ENCODE measurements at regions not wholly inside any gene's neighbourhood (a gene's known extent, or its start where the extent isn't known, plus 50 kb on each side); places are given as distances from the start of the nearest gene placed in this dataset.
"Not testable (repeated sequence)": the region's sequence is repeated elsewhere in the genome, so short reads cannot be mapped to it uniquely, and the experiment has no call there.

DNA sequence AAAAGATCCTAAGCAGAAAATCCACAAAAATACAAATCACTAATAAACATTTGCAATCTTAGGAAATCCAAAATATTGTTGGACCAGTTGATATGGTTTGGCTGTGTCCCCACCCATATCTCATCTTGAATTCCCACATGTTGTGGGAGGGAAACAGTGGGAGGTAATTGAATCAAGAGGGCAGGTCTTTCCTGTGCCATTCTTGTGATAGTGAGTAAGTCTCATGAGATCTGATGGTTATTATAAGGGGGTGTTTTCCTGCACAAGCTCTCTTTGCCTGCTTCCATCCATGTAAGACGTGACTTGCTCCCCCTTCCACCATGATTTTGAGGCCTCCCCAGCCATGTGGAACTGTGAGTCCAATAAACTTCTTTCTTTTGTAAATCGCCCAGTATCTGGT, 79.2 kb upstream of the CHD1 start:
- ATAC-seq (ENCODE audit: low FRiP score); intact Hi-C loops (cut with DNase I): not testable (repeated sequence)

DNA sequence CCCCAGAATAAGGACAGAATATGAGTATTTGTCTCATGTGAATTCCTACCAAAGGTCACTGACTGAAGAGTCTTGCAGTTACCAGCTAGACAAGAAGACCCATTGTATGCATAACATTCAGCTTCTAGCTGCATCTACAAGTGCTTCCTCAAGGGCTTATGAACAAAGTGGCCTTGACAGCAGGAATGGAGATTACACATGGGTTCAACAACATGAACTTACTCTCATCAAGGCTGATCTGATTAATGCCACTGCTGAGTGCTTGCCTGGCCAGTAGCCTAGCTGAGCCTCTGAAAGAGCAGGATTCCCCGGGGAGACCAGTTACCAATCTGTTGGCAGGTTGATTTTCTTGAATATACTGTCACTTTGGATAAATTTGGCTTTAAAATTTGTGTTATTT, 76.7 kb upstream of the CHD1 start:
- no peaks in the 10 kb centered on the region for H3K36me3 ChIP-seq (ENCODE audit: control insufficient read depth in 1 of 2, insufficient read depth in 2 of 2, low read length in 1 of 2)
- no peak overlapping the region for H3K27ac ChIP-seq (ENCODE audit: low read depth in 1 of 2, low read length in 2 of 2)
- H3K9me3 ChIP-seq (ENCODE audit: control insufficient read depth, low read length) = peaks cover 2% of the 10 kb centered on the region
- no peaks in the 10 kb centered on the region for H3K27me3 ChIP-seq (ENCODE audit: control insufficient read depth in 1 of 2, insufficient read depth in 2 of 2, low read length in 1 of 2)
- H3K4me3 ChIP-seq (ENCODE audit: low read length in 2 of 2) = no peak overlapping the region
- no peaks in the 10 kb centered on the region for H3K4me1 ChIP-seq (ENCODE audit: control insufficient read depth in 1 of 2, insufficient read depth in 2 of 2, low read length in 2 of 2)
- ATAC-seq (ENCODE audit: low FRiP score) (no peak), DNase-seq (no peak)
- 53 to 65% methylated on average over 1 of the region's 1 CpG for WGBS, 2 donors
- intact Hi-C loops (cut with DNase I) = no loop called here

More for the DNA sequence above, 79.2 kb upstream of the CHD1 start:
- WGBS, 2 donors = 73 to 82% methylated on average over 2 of the region's 2 CpGs
- not testable (repeated sequence) for H3K27me3 ChIP-seq (ENCODE audit: control insufficient read depth in 1 of 2, insufficient read depth in 2 of 2, low read length in 1 of 2); H3K4me3 ChIP-seq (ENCODE audit: low read length in 2 of 2); H3K4me1 ChIP-seq (ENCODE audit: control insufficient read depth in 1 of 2, insufficient read depth in 2 of 2, low read length in 2 of 2); H3K27ac ChIP-seq (ENCODE audit: low read depth in 1 of 2, low read length in 2 of 2); DNase-seq; H3K9me3 ChIP-seq (ENCODE audit: control insufficient read depth, low read length); H3K36me3 ChIP-seq (ENCODE audit: control insufficient read depth in 1 of 2, insufficient read depth in 2 of 2, low read length in 1 of 2)

DNA sequence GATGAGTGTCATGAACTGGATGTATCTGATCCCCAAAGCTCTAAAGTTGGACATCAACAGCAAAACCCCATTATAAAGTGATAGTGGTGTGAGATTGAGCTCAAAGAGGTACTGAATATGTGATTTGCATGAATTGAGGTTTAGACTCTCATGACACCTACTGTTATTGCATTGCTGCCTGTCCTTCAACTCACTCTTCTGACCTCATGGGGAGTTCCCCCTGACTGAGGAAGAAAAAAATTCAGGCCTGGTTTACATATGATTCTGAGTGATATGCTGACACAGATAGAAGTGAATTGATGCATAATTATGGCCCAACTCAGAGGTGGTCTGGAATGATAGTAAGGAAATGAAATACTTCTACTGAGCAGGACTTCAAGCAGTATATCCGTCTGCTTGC, 76.2 kb upstream of the CHD1 start:
- ATAC-seq (ENCODE audit: low FRiP score) = peak; percentile 29
- Histone ChIP-seq H3K9me3 (ENCODE audit: control insufficient read depth, low read length) (no peaks in the 10 kb centered on the region), H3K4me1 (ENCODE audit: control insufficient read depth in 1 of 2, insufficient read depth in 2 of 2, low read length in 2 of 2) (no peaks in the 10 kb centered on the region), H3K27ac (ENCODE audit: low read depth in 1 of 2, low read length in 2 of 2) (no peak overlapping the region), H3K36me3 (ENCODE audit: control insufficient read depth in 1 of 2, insufficient read depth in 2 of 2, low read length in 1 of 2) (no peaks in the 10 kb centered on the region), H3K27me3 (ENCODE audit: control insufficient read depth in 1 of 2, insufficient read depth in 2 of 2, low read length in 1 of 2) (no peaks in the 10 kb centered on the region), H3K4me3 (ENCODE audit: low read length in 2 of 2) (no peak overlapping the region)
- intact Hi-C loops (cut with DNase I) = no loop called here
- WGBS, 2 donors = 33 to 49% methylated on average over 1 of the region's 1 CpG
- no peak for DNase-seq

DNA sequence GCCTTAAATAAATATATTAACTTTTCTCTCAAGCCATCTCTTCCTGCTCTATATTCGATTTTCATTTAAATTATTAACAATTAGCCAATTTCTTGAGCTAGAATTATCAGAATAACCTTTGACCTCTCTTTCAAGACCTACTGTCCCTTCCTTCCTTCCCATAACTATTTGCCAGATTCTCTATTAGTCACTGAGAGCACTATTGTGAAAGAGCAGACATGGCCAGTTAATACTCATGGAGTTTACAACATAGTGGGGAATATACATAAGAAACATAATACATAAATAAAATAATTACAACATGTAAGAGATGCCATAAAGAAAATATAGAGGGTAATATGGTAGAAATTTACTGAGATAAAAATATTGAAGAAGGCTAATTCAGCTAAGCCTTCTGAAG, 72.1 kb upstream of the CHD1 start:
- WGBS, 2 donors = 55 to 63% methylated on average over 1 of the region's 1 CpG
- intact Hi-C loops (cut with DNase I) = no loop called here
- Histone ChIP-seq H3K4me3 (ENCODE audit: low read length in 2 of 2) (no peak overlapping the region), H3K27me3 (ENCODE audit: control insufficient read depth in 1 of 2, insufficient read depth in 2 of 2, low read length in 1 of 2) (no peaks in the 10 kb centered on the region), H3K9me3 (ENCODE audit: control insufficient read depth, low read length) (no peaks in the 10 kb centered on the region), H3K36me3 (ENCODE audit: control insufficient read depth in 1 of 2, insufficient read depth in 2 of 2, low read length in 1 of 2) (no peaks in the 10 kb centered on the region), H3K4me1 (ENCODE audit: control insufficient read depth in 1 of 2, insufficient read depth in 2 of 2, low read length in 2 of 2) (no peaks in the 10 kb centered on the region), H3K27ac (ENCODE audit: low read depth in 1 of 2, low read length in 2 of 2) (no peak overlapping the region)
- ATAC-seq (ENCODE audit: low FRiP score) (no peak), DNase-seq (no peak)

DNA sequence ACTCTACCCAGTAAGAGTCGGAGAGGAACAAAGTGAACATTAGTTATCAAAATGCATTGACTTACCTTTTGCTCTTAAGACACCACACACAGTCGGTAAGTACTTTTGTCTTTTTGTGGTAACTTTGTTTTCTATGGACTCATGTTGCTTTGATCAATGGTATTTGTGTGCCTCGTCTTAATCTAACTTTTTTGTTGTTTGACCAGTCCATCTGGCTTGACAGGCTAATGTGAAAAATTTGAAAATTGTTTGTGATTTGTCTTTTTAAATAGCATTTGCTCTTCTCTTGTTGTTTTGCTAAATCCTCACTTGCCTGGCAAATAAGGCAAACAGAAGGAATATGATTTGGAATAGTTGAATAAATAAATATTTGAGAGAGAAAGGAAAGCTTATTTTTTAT, 71.4 kb upstream of the CHD1 start:
- no peaks in the 10 kb centered on the region for H3K36me3 ChIP-seq (ENCODE audit: control insufficient read depth in 1 of 2, insufficient read depth in 2 of 2, low read length in 1 of 2)
- no peak overlapping the region for H3K27ac ChIP-seq (ENCODE audit: low read depth in 1 of 2, low read length in 2 of 2)
- DNase-seq (no peak), ATAC-seq (ENCODE audit: low FRiP score) (no peak)
- intact Hi-C loops (cut with DNase I) = no loop called here
- H3K4me1 ChIP-seq (ENCODE audit: control insufficient read depth in 1 of 2, insufficient read depth in 2 of 2, low read length in 2 of 2) = no peaks in the 10 kb centered on the region
- H3K27me3 ChIP-seq (ENCODE audit: control insufficient read depth in 1 of 2, insufficient read depth in 2 of 2, low read length in 1 of 2) = no peaks in the 10 kb centered on the region
- no peak overlapping the region for H3K4me3 ChIP-seq (ENCODE audit: low read length in 2 of 2)
- H3K9me3 ChIP-seq (ENCODE audit: control insufficient read depth, low read length) = no peaks in the 10 kb centered on the region
- 77 to 78% methylated on average over 3 of the region's 3 CpGs for WGBS, 2 donors

DNA sequence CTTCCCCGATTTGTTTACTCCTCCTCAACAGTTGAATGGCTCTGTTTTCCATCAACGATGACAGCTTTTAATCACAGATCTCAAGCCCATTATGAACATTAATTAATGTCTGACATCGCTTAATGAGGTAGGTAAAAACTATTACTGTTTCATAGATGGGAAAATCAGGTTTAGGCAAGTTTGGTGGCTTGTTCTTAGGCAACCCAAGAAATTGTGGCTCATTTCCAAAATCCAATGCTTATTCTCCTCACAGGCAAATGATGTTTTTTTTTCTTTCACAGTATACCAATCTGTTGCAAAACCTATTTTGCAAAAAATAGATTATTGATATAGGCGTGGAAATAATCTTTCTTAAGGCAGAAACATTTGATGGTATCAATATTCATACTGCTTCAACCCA, 70.8 kb upstream of the CHD1 start:
- H3K27me3 ChIP-seq (ENCODE audit: control insufficient read depth in 1 of 2, insufficient read depth in 2 of 2, low read length in 1 of 2) = no peaks in the 10 kb centered on the region
- ATAC-seq (ENCODE audit: low FRiP score) (no peak), DNase-seq (no peak)
- intact Hi-C loops (cut with DNase I) = no loop called here
- H3K27ac ChIP-seq (ENCODE audit: low read depth in 1 of 2, low read length in 2 of 2) = no peak overlapping the region
- H3K4me3 ChIP-seq (ENCODE audit: low read length in 2 of 2) = no peak overlapping the region
- no peaks in the 10 kb centered on the region for H3K9me3 ChIP-seq (ENCODE audit: control insufficient read depth, low read length)
- 78 to 83% methylated on average over 4 of the region's 4 CpGs for WGBS, 2 donors
- H3K4me1 ChIP-seq (ENCODE audit: control insufficient read depth in 1 of 2, insufficient read depth in 2 of 2, low read length in 2 of 2) = no peaks in the 10 kb centered on the region
- H3K36me3 ChIP-seq (ENCODE audit: control insufficient read depth in 1 of 2, insufficient read depth in 2 of 2, low read length in 1 of 2) = no peaks in the 10 kb centered on the region

DNA sequence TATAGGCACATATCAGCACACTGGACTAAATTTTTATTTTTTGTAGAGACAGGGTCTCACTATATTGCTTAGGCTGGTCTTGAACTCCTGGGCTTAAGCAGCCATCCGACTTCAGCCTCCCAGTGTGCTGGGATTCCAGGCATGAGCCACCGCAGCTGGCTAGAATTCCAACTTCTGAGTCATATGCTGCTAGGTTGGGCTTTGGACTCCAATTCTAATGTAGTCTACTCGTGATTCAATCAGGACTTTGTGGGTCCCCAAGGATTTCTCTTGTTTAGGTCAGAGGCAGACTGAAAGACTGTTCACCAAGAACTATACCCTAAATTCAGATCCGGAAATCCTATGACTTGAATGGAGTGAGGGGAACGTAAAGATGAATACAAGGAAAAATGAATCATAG, 68.2 kb upstream of the CHD1 start:
- 55 to 62% methylated on average over 5 of the region's 5 CpGs for WGBS, 2 donors
- intact Hi-C loops (cut with DNase I) = no loop called here
- no peaks in the 10 kb centered on the region for H3K36me3 ChIP-seq (ENCODE audit: control insufficient read depth in 1 of 2, insufficient read depth in 2 of 2, low read length in 1 of 2)
- no peak overlapping the region for H3K27ac ChIP-seq (ENCODE audit: low read depth in 1 of 2, low read length in 2 of 2)
- no peak for ATAC-seq (ENCODE audit: low FRiP score)
- H3K4me3 ChIP-seq (ENCODE audit: low read length in 2 of 2) = no peak overlapping the region
- H3K27me3 ChIP-seq (ENCODE audit: control insufficient read depth in 1 of 2, insufficient read depth in 2 of 2, low read length in 1 of 2) = no peaks in the 10 kb centered on the region
- no peaks in the 10 kb centered on the region for H3K4me1 ChIP-seq (ENCODE audit: control insufficient read depth in 1 of 2, insufficient read depth in 2 of 2, low read length in 2 of 2)
- DNase-seq = no peak
- no peaks in the 10 kb centered on the region for H3K9me3 ChIP-seq (ENCODE audit: control insufficient read depth, low read length)

DNA sequence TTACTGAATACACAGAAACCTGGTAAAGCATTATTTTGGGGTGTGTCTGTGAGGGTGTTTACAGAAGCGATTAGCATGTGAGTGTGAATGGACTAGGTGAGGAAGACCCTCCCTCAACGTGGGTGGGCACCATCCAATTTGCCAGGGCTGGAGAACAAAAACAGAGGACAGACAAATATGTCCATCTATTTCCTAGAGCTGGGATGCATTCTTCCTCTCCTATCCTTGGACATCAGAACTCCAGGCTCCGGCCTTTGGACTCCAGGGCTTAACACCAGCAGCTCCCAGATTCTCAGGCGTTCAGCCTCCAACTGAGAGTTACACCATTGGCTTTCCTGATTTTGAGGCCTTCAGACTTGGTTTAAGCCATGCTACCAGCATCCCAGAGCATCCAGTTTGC, 65.8 kb upstream of the CHD1 start:
- no peaks in the 10 kb centered on the region for H3K27me3 ChIP-seq (ENCODE audit: control insufficient read depth in 1 of 2, insufficient read depth in 2 of 2, low read length in 1 of 2)
- no peaks in the 10 kb centered on the region for H3K4me1 ChIP-seq (ENCODE audit: control insufficient read depth in 1 of 2, insufficient read depth in 2 of 2, low read length in 2 of 2)
- H3K9me3 ChIP-seq (ENCODE audit: control insufficient read depth, low read length) = no peaks in the 10 kb centered on the region
- no peak overlapping the region for H3K4me3 ChIP-seq (ENCODE audit: low read length in 2 of 2)
- H3K27ac ChIP-seq (ENCODE audit: low read depth in 1 of 2, low read length in 2 of 2) = no peak overlapping the region
- ATAC-seq (ENCODE audit: low FRiP score) = no peak
- H3K36me3 ChIP-seq (ENCODE audit: control insufficient read depth in 1 of 2, insufficient read depth in 2 of 2, low read length in 1 of 2) = no peaks in the 10 kb centered on the region
- whole genome bisulfite sequencing, 2 donors = 56 to 67% methylated on average over 4 of the region's 4 CpGs
- no peak for DNase-seq
- intact Hi-C loops (cut with DNase I) = no loop called here

DNA sequence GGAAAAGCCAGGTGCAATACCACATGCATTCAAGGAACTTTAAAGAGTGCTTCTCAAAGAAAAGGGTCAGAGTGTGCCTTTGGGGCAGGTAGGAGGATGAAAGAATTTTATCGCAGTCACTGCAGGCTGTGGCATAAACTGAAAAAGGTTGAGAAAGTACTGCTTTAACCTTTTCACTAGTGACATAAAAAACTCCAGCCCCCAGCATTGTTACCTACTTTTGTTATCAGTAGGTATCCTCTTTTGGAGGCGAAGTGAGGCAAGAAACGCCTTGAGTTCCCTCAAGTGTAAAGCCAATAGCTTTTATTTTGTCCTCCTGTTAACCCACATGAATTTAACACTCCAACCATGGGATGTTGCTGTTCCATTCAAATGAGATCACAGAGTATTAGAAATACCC, 64.7 kb upstream of the CHD1 start:
- Histone ChIP-seq H3K4me1 (ENCODE audit: control insufficient read depth in 1 of 2, insufficient read depth in 2 of 2, low read length in 2 of 2) (no peaks in the 10 kb centered on the region), H3K4me3 (ENCODE audit: low read length in 2 of 2) (no peak overlapping the region), H3K36me3 (ENCODE audit: control insufficient read depth in 1 of 2, insufficient read depth in 2 of 2, low read length in 1 of 2) (no peaks in the 10 kb centered on the region), H3K27ac (ENCODE audit: low read depth in 1 of 2, low read length in 2 of 2) (no peak overlapping the region), H3K27me3 (ENCODE audit: control insufficient read depth in 1 of 2, insufficient read depth in 2 of 2, low read length in 1 of 2) (no peaks in the 10 kb centered on the region), H3K9me3 (ENCODE audit: control insufficient read depth, low read length) (no peaks in the 10 kb centered on the region)
- DNase-seq (no peak), ATAC-seq (ENCODE audit: low FRiP score) (no peak)
- intact Hi-C loops (cut with DNase I) = no loop called here
- 74% methylated on average over 3 of the region's 3 CpGs for WGBS, 2 donors
